ENCODE measurements at regions not wholly inside any gene's neighbourhood (a gene's known extent, or its start where the extent isn't known, plus 50 kb on each side); places are given as distances from the start of the nearest gene placed in this dataset.

DNA sequence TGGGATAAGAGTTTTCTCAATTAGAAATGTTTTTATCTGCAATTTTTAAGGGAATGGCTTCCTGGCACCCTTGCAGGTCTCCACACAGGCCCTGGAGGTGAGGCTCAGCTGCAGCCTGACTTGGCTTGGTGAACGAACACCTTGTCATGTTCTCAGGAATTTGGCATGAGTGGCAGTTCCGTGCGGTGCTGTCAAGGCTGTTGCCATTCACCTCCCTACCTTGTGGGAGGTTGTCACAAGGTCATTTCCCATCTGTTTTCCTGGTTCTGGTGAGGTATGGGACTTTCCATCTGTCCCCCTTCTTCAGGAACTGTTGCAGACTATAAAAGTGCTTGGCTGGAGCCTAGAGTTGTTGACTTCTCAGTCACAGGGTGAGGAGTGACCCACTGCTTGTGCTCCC is 82.9 kb downstream of the ELOVL4 start:
- no peak for DNase-seq (ENCODE audit: low read depth)
- no peak overlapping the region for H3K4me3 ChIP-seq (ENCODE audit: low read depth, low read length)
- TF ChIP-seq MYC (IDR thresholded peaks at IDR 0.05; ENCODE audit: low read depth, low read length) (no peak), POLR2A (IDR thresholded peaks at IDR 0.05; ENCODE audit: extremely low read depth, insufficient read length) (no peak)
- TF ChIP-seq, protein P1, sequence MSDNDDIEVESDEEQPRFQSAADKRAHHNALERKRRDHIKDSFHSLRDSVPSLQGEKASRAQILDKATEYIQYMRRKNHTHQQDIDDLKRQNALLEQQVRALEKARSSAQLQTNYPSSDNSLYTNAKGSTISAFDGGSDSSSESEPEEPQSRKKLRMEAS (IDR thresholded peaks at IDR 0.05; ENCODE audit: low read depth, low read length), result no peak
- TF ChIP-seq, protein P2, sequence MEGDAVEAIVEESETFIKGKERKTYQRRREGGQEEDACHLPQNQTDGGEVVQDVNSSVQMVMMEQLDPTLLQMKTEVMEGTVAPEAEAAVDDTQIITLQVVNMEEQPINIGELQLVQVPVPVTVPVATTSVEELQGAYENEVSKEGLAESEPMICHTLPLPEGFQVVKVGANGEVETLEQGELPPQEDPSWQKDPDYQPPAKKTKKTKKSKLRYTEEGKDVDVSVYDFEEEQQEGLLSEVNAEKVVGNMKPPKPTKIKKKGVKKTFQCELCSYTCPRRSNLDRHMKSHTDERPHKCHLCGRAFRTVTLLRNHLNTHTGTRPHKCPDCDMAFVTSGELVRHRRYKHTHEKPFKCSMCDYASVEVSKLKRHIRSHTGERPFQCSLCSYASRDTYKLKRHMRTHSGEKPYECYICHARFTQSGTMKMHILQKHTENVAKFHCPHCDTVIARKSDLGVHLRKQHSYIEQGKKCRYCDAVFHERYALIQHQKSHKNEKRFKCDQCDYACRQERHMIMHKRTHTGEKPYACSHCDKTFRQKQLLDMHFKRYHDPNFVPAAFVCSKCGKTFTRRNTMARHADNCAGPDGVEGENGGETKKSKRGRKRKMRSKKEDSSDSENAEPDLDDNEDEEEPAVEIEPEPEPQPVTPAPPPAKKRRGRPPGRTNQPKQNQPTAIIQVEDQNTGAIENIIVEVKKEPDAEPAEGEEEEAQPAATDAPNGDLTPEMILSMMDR (IDR thresholded peaks at IDR 0.05; ENCODE audit: low read depth, low read length), result no peak

DNA sequence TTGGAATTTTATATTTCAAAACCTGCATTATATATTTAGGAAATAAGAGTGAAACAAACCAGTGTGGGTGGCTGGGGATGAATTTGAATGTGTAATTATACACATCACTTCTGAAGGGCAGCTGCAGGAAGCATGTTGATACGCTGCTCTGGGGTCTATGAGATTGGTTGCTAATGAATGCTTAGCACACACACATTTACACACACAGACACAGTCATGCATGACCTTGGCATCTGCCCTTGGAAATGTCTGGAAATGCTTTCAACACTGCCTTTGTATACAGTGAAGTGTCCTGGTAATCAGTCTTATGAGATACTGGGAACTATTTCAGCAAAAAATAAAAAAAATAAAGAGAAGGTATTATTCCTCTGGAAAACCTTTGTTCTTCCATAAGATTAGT is 83.4 kb downstream of the ELOVL4 start:
- DNase-seq (ENCODE audit: low read depth), result no peak
- H3K4me3 ChIP-seq (ENCODE audit: low read depth, low read length), result no peak overlapping the region
- no peak for TF ChIP-seq POLR2A (IDR thresholded peaks at IDR 0.05; ENCODE audit: extremely low read depth, insufficient read length)

DNA sequence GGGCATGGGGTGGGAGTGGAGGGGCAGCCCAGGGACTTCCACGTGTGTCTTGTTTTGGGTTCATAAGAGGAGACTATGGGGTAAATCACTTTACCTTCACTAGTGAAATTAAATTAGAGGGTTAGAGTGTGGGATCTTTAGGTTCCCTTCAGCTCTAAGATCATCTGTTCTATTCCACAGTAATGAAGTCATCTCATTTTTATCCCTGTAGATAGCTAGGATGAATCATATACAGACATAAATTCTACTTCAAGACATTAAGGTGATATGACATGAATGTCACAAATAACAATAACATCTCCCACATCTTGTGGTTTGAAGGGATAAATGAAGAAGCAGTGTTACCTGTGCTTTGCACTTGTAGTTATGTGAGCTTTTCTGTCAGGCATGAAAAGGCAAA is 83.8 kb downstream of the ELOVL4 start:
- no peak overlapping the region for H3K4me3 ChIP-seq (ENCODE audit: low read depth, low read length)
- no peak for DNase-seq (ENCODE audit: low read depth)
- TF ChIP-seq, protein P2 (IDR thresholded peaks at IDR 0.05; ENCODE audit: low read depth, low read length), result no peak
- TF ChIP-seq, protein P1 (IDR thresholded peaks at IDR 0.05; ENCODE audit: low read depth, low read length), result no peak

DNA sequence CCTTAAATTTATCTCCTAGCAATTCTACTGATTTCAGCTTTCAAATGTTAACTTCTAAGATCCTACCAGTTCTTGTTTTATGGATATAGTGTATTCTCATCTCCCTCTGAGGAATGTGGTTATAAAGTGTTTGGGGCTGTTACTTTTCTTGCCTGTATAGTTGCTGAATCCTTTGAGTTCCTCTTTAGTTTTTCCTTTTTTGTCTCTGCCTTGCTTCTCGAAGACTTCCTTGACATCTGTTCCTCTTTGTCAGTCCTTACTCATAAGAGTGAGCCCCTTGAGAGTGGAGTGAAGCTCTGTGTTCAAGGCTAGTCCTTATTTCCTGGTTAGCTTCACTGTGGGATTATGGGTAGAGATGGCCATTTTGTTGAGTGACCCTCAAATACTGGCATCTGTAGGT is 84.6 kb downstream of the ELOVL4 start:
- TF ChIP-seq POLR2A (IDR thresholded peaks at IDR 0.05; ENCODE audit: extremely low read depth, insufficient read length), result no peak
- TF ChIP-seq, protein P2 (IDR thresholded peaks at IDR 0.05; ENCODE audit: low read depth, low read length), result no peak
- TF ChIP-seq, protein P1 (IDR thresholded peaks at IDR 0.05; ENCODE audit: low read depth, low read length), result no peak
- TF ChIP-seq MYC (IDR thresholded peaks at IDR 0.05; ENCODE audit: low read depth, low read length), result no peak
- DNase-seq (ENCODE audit: low read depth), result peak; percentile 22
- no peak overlapping the region for H3K4me3 ChIP-seq (ENCODE audit: low read depth, low read length)

DNA sequence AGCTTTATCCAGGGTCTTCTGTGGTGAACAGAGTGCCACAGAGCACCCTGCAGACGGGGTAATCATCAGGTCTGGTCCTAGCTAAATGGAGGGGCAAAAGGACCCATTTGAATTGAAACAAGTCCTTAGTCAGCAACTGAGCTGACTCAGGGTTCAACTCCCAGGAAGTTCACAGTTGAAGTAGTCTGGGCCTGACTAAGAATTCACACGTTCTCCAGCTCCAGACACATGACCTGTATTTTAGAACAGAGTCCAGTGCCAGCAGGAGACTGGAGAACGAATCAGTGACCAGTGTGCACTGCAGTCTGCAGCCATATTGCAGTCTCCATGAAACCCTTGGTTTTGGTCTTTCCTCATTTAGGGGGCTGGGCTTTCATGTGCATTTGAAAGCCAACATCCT is 85.2 kb downstream of the ELOVL4 start:
- H3K4me3 ChIP-seq (ENCODE audit: low read depth, low read length), result no peak overlapping the region
- DNase-seq (ENCODE audit: low read depth), result no peak
- TF ChIP-seq, protein P1 (IDR thresholded peaks at IDR 0.05; ENCODE audit: low read depth, low read length), result no peak
- TF ChIP-seq POLR2A (IDR thresholded peaks at IDR 0.05; ENCODE audit: extremely low read depth, insufficient read length), result no peak
- TF ChIP-seq, protein P2 (IDR thresholded peaks at IDR 0.05; ENCODE audit: low read depth, low read length), result no peak
- no peak for TF ChIP-seq MYC (IDR thresholded peaks at IDR 0.05; ENCODE audit: low read depth, low read length)

DNA sequence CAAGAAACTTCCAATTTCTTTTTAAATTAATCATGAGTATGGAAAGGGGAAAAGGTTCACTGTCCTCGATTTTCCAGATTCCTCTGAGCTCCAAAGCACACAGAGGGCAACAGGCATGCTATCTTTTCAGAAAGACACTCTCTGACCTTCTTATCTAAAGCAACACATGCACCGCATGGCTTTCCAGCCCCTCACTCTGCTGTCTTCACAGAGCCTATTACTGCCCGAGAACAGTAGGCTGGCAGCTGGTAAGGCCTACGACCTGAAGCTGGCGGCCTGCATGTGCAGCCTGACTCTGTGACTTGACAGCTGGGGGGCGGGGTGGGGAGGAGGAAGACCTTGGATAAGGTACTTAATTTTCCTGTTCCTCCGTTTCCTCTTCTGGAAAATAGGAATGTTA is 86.3 kb downstream of the ELOVL4 start:
- DNase-seq (ENCODE audit: low read depth), result no peak
- TF ChIP-seq, protein P1 (IDR thresholded peaks at IDR 0.05; ENCODE audit: low read depth, low read length), result no peak
- no peak for TF ChIP-seq POLR2A (IDR thresholded peaks at IDR 0.05; ENCODE audit: extremely low read depth, insufficient read length)
- TF ChIP-seq, protein P2 (IDR thresholded peaks at IDR 0.05; ENCODE audit: low read depth, low read length), result no peak
- TF ChIP-seq MYC (IDR thresholded peaks at IDR 0.05; ENCODE audit: low read depth, low read length), result no peak

More for the DNA sequence above, 86.3 kb downstream of the ELOVL4 start:
- H3K4me3 ChIP-seq (ENCODE audit: low read depth, low read length), result no peak overlapping the region
